ENCODE measurements at regions not wholly inside any gene's neighbourhood (a gene's known extent, or its start where the extent isn't known, plus 50 kb on each side); places are given as distances from the start of the nearest gene placed in this dataset.

- intact Hi-C loops (cut with micrococcal nuclease) = no loop called here
- ChIA-PET POLR2A (no interaction called here), CTCF (interaction anchor here (1.4 kb wide), 1 partner anchor 240 kb away, joined by 3 read pairs; no protein-coding TSS in a partner anchor), RAD21 (ENCODE audit: low non-redundant PET in 1 of 2, low total read pairs in 2 of 2, uncharacterized antibody in 2 of 2, unreplicated experiment in 2 of 2) (interaction anchor here in 1 of 2 experiments (0.6 kb wide), 1 partner anchor 271 kb away, joined by 6 read pairs; no protein-coding TSS in a partner anchor)
- Histone ChIP-seq H3K4me2 (ENCODE audit: low read length) (no peak overlapping the region), H3K9me2 (ENCODE audit: insufficient read depth) (no peaks in the 10 kb centered on the region), H3K4me1 (ENCODE audit: control insufficient read depth in 1 of 2, insufficient read depth in 2 of 2, low read length in 2 of 2) (no peaks in the 10 kb centered on the region), H3K4me3 (replicated peaks in 1 of 2; ENCODE audit: low read depth in 1 of 2, low read length in 2 of 2) (no peak overlapping the region), H4K20me1 (ENCODE audit: insufficient read depth) (no peaks in the 10 kb centered on the region), H3K9me3 (ENCODE audit: control insufficient read depth in 1 of 2, insufficient read depth in 1 of 2, low read depth in 1 of 2, low read length in 2 of 2) (no peaks in the 10 kb centered on the region), H3K79me2 (ENCODE audit: insufficient read depth, low read length) (no peaks in the 10 kb centered on the region), H3K27me3 (ENCODE audit: insufficient read depth, low read length) (peaks cover 20% of the 10 kb centered on the region), H3K27ac (ENCODE audit: low read depth, low read length) (no peak overlapping the region), H2AFZ (ENCODE audit: low read depth, low read length, poor library complexity, severe bottlenecking) (no peak overlapping the region), H3K36me3 (ENCODE audit: control insufficient read depth in 1 of 2, insufficient read depth in 2 of 2, low read length in 2 of 2) (no peaks in the 10 kb centered on the region), H3K9ac (ENCODE audit: low read length) (no peak overlapping the region)
- ATAC-seq = no peak
- DNase-seq (ENCODE audit: low read depth, low spot score) = no peak
- no TSS peak for BruUV-seq (replicated peaks)
- TF ChIP-seq SRF (IDR thresholded peaks at IDR 0.05; ENCODE audit: low read depth) = no peak
- TF ChIP-seq ELF1 (IDR thresholded peaks at IDR 0.05; ENCODE audit: borderline replicate concordance, low read depth) = no peak
- no peak for TF ChIP-seq POLR2AphosphoS5 (IDR thresholded peaks at IDR 0.05; ENCODE audit: low read depth, low read length)
- TF ChIP-seq FOSL1 (IDR thresholded peaks at IDR 0.05; ENCODE audit: low read depth) = no peak
- no peak for TF ChIP-seq EZH2phosphoT487 (IDR thresholded peaks at IDR 0.05; ENCODE audit: borderline replicate concordance)
- TF ChIP-seq ZBTB33 (IDR thresholded peaks at IDR 0.05; ENCODE audit: extremely low read depth, insufficient replicate concordance, low read length) = no peak
- TF ChIP-seq SIN3A (IDR thresholded peaks at IDR 0.05; ENCODE audit: low read depth) = no peak
- TF ChIP-seq CTCF (IDR thresholded peaks at IDR 0.05 in 2 of 3, conservative IDR thresholded peaks at IDR 0.05 in 1 of 3; ENCODE audit: borderline replicate concordance in 1 of 3, insufficient read depth in 1 of 3, low read depth in 2 of 3, low read length in 2 of 3) = no peak
- TF ChIP-seq CBX3 (IDR thresholded peaks at IDR 0.05; ENCODE audit: low read depth) = no peak
- TF ChIP-seq EGR1 (IDR thresholded peaks at IDR 0.05; ENCODE audit: low read depth) = no peak
- TF ChIP-seq REST (IDR thresholded peaks at IDR 0.05; ENCODE audit: low read depth) = no peak
- TF ChIP-seq TCF7L2 (IDR thresholded peaks at IDR 0.05; ENCODE audit: borderline replicate concordance, extremely low read depth, insufficient read depth, insufficient read length) = no peak
- TF ChIP-seq ZFX (IDR thresholded peaks at IDR 0.05) = no peak
- no peak for TF ChIP-seq YY1 (IDR thresholded peaks at IDR 0.05; ENCODE audit: extremely low read depth, insufficient replicate concordance, low read depth, low read length)
- TF ChIP-seq RAD21 (IDR thresholded peaks at IDR 0.05; ENCODE audit: low read depth) = no peak
- no peak for TF ChIP-seq MAX (IDR thresholded peaks at IDR 0.05)
- TF ChIP-seq SP1 (IDR thresholded peaks at IDR 0.05; ENCODE audit: low read depth) = no peak
Observed at GRCh38 chr17:79160980-79161636, 86.5 kb downstream of the ENGASE start.
